ENCODE measurements at regions not wholly inside any gene's neighbourhood (a gene's known extent, or its start where the extent isn't known, plus 50 kb on each side); places are given as distances from the start of the nearest gene placed in this dataset.

GRCh38 chr6:14715076-14715475, 530.8 kb upstream of the JARID2 start (continued):
- TF ChIP-seq FOXJ3 (CRISPR knock-in tag; IDR thresholded peaks at IDR 0.05; ENCODE audit: borderline replicate concordance): no peak

- ChIA-PET POLR2A (interaction anchor here (0.6 kb wide), 1 partner anchor 324 kb away, joined by 5 read pairs; no protein-coding TSS in a partner anchor), CTCF (no interaction called here)
- H3K27ac Mint-ChIP-seq: no peak overlapping the region
- H3K4me1 Mint-ChIP-seq: peaks cover 31% of the 10 kb centered on the region
- no peak for TF ChIP-seq JAZF1 (CRISPR knock-in tag; IDR thresholded peaks at IDR 0.05)
- no peak for TF ChIP-seq IRF1 (CRISPR knock-in tag; IDR thresholded peaks at IDR 0.05)
- TF ChIP-seq CREB1 (CRISPR knock-in tag; IDR thresholded peaks at IDR 0.05): no peak
- no peak for TF ChIP-seq FOXK1 (CRISPR knock-in tag; IDR thresholded peaks at IDR 0.05)
- no peak for TF ChIP-seq CBFB (CRISPR knock-in tag; IDR thresholded peaks at IDR 0.05; ENCODE audit: low read depth)
- TF ChIP-seq ESRRA (CRISPR knock-in tag; IDR thresholded peaks at IDR 0.05; ENCODE audit: borderline replicate concordance): no peak
- TF ChIP-seq SP1 (CRISPR knock-in tag; conservative IDR thresholded peaks at IDR 0.05): no peak
- no peak for TF ChIP-seq ELF4 (CRISPR knock-in tag; IDR thresholded peaks at IDR 0.05; ENCODE audit: low read depth)
- no peak for TF ChIP-seq E2F5 (CRISPR knock-in tag; IDR thresholded peaks at IDR 0.05)
- peaks cover 5% of the 10 kb centered on the region; the same call in 1 of the 2 replicates for H3K27me3 Mint-ChIP-seq (ENCODE audit: low read depth)
- no peak overlapping the region for H3K4me3 Mint-ChIP-seq
- DNase-seq (ENCODE audit: low spot score) (no peak), ATAC-seq (no peak)
- H3K36me3 Mint-ChIP-seq: no peaks in the 10 kb centered on the region
- H3K9me3 Mint-ChIP-seq: no peaks in the 10 kb centered on the region
Measured at GRCh38 chr6:14716499-14717146, 529.2 kb upstream of the JARID2 start.

- TF ChIP-seq KAT7 (CRISPR knock-in tag; IDR thresholded peaks at IDR 0.05; ENCODE audit: borderline replicate concordance) (no peak), ZNF232 (CRISPR knock-in tag; IDR thresholded peaks at IDR 0.05) (no peak), RELA (CRISPR knock-in tag; IDR thresholded peaks at IDR 0.05; ENCODE audit: borderline replicate concordance) (no peak), ZNF281 (CRISPR knock-in tag; IDR thresholded peaks at IDR 0.05) (no peak), MAX (CRISPR knock-in tag; IDR thresholded peaks at IDR 0.05) (no peak), RORB (CRISPR knock-in tag; IDR thresholded peaks at IDR 0.05) (no peak), E2F4 (CRISPR knock-in tag; IDR thresholded peaks at IDR 0.05; ENCODE audit: borderline replicate concordance, low read depth) (no peak), JUN (CRISPR knock-in tag; IDR thresholded peaks at IDR 0.05) (no peak), ZNF512 (CRISPR knock-in tag; IDR thresholded peaks at IDR 0.05; ENCODE audit: borderline replicate concordance) (no peak), ELF4 (CRISPR knock-in tag; IDR thresholded peaks at IDR 0.05; ENCODE audit: low read depth) (no peak), SOX15 (CRISPR knock-in tag; IDR thresholded peaks at IDR 0.05) (no peak), ESRRA (CRISPR knock-in tag; IDR thresholded peaks at IDR 0.05; ENCODE audit: borderline replicate concordance) (no peak)
- no peaks in the 10 kb centered on the region for H3K36me3 Mint-ChIP-seq
- H3K4me3 Mint-ChIP-seq: no peak overlapping the region
- ChIA-PET CTCF (interaction anchor here (0.5 kb wide), 1 partner anchor 601 kb away, joined by 5 read pairs; no protein-coding TSS in a partner anchor), POLR2A (no interaction called here)
- ATAC-seq (no peak), DNase-seq (ENCODE audit: low spot score) (no peak)
- H3K4me1 Mint-ChIP-seq: peaks cover 31% of the 10 kb centered on the region
- no peaks in the 10 kb centered on the region for H3K9me3 Mint-ChIP-seq
- peaks cover 5% of the 10 kb centered on the region; the same call in 1 of the 2 replicates for H3K27me3 Mint-ChIP-seq (ENCODE audit: low read depth)
- no peak overlapping the region for H3K27ac Mint-ChIP-seq
Measured at GRCh38 chr6:14717307-14717706, 528.6 kb upstream of the JARID2 start.
